ENCODE measurements at regions not wholly inside any gene's neighbourhood (a gene's known extent, or its start where the extent isn't known, plus 50 kb on each side); places are given as distances from the start of the nearest gene placed in this dataset.
"Not testable (repeated sequence)": the region's sequence is repeated elsewhere in the genome, so short reads cannot be mapped to it uniquely, and the experiment has no call there.

DNA sequence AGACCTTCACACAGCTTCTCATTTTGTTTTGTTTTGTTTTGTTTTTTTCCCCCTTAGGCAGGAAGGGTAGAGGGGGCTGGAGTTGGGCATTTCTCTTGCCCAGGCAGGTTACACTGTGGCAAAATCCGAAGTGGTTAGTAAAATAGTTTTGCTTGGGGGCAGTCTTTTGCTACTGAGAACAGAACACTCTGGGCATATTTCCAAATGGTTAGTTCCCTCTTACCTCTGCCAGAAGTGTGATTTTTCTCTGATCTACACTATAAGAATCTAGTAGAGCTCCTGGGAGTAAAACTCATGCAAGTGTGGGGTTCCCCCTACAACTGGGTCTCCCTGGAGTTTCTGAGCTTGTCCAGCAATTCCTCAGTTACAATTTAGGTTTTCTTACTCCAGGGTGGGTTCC lies 61.7 kb downstream of the NPS start:
- DNase-seq, result no peak

DNA sequence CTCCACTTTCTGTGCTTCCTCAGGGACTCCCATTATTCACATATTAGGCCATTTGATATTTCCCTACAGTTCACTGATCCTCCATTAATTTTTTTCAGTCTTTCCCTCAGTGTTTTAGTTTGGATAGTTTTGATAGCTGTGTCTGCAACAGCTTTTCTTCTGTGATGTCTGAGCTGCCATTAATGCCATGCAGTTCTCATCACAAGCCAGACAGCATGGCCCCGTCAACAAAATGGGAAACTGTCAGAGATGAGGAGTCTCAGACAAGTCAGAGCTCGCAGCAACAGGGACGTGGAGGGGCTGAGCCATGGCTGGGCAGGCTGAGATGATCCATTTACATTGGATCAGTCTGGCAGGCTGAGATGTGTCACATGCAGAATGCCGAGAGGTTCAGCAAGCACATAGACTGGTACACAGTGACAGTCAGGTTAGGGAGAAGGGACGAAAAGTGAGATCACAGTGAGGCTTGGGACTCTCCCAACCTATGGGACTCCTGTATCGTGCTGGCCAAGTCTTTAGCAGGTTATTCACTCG lies 65.4 kb downstream of the NPS start:
- DNase-seq, result no peak

DNA sequence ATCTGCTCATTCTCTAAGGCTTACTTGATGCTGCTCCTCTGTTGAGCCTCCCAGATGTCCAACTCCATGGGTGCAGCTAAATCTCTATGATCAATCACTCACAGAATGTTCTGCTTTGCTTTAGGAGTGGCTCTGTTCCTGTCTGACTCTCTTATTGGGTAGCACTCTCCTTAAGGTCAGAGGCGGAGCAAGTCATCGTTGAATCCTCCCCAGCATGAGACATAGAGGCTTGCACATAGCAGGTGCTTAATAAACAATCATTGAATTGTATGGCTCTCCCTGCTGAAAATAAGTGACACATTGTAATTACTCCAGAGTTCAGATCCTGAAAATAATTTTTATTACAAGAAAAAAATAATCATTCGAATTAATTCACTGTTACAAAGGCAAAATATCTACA lies 69.7 kb downstream of the NPS start:
- DNase-seq, result peak; percentile 11

DNA sequence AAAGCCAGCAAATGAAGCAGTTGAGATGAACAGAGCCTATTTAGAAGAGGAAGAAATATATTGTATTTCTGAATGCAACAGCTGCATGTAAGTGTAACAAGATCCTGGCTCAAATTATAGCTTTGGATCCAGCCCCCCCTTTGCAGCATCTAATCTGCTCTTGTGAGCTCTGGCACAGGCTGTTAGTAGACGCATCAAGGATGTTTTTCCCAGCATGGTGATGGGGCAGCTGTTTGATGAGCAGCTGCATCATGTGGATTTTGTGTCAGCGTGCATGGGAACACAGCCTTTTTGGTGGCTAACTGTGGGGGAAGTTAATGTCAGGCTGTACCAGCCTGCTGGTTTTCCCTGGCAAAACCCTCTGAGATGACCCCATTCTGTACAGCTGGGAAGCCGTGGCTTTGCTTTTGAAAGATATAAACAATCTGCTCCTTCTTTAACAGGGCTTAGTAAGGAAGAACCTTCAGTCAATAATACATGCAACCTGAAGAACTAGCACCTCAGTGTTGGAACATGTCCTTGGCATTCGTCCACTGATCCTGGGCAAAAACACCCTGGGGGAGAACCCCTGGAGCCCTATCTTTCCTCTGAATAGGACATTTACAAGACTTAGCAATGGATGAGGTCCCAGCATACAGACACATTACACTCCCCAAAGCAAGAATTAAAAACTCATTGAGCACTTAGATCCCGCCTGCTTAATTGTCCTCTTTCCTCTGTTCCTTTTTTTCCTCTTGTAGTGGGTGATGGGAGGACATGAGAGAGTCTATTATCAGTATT lies 70.6 kb downstream of the NPS start:
- DNase-seq, result peak; percentile 90

DNA sequence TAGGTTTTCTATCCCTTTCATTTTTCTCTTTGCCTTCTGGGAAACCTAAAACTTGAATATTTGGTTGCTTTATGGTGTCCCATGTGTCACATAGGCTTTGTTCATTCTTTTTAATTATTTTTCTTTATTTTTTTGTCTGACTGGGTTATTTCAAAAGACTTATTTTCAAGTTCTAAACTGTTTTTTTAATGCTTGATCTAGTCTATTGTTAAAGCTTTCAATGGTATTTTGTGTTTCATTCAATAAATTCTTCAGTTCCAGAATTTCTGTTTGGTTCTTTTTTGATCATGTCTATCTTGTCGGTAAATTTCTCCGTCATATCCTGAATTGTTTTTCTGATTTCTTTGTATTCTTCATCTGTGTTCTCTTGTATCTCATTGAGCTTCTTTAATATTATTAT lies 86.8 kb downstream of the NPS start:
- DNase-seq, result no peak

DNA sequence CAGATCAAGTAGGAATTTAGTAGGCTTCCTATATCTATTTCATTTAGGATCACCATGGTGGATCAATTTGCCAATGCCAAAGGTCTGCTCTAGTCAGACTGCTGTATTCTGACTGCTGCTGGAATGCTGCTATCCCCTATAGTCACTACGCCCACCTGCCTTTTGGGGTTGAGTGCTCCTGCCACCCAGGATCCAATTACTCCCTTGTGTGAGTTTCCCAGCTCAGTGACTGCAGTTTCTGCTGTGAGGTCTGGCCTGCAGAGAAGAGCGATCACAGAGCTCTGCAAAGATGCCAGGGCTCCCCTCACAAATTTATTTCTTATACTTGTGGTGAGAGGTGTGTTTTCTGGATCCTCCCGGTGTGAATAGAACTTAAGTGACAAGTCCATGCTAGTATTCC lies 88.1 kb upstream of the FOXI2 start:
- no peak for DNase-seq

DNA sequence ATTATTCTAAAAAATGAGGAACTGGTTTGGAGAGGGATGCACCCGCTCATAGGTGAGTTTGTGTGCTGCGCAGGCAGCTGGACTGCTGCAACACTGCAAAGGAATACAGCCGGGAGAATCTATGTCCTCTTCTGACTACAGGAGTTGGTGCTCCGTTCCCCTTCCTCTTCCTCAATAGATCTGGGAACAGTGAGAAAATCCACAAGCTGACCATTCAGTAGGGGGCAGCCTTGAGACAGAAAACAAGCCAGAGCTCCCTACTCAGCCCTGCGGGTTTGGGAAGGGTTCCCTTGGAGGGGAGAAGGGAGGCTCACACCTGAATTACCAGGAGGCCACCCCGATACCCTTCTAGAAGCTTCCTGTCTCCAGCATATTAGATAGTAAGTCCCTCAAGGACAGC lies 87.3 kb upstream of the FOXI2 start:
- DNase-seq, result peak; percentile 7

DNA sequence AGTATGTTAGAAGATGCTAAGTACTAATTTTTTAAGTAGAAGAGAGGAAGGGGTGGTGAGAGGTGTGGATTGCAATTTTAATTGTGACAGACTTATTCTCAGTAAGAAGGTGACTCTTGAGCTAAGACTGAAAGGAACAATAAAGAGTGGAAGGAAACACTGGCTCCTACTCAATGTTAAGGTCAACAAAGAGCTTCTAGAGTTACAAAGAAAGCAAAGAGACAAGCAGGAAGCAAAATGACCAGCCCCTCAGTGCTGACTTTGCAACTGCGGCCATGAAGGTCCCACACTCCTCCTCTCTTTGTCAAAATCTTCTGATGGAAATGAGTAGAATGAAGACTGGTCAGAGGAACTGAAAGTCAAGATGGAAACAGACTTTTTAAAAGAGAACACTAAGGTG lies 79.9 kb upstream of the FOXI2 start:
- DNase-seq, result no peak

DNA sequence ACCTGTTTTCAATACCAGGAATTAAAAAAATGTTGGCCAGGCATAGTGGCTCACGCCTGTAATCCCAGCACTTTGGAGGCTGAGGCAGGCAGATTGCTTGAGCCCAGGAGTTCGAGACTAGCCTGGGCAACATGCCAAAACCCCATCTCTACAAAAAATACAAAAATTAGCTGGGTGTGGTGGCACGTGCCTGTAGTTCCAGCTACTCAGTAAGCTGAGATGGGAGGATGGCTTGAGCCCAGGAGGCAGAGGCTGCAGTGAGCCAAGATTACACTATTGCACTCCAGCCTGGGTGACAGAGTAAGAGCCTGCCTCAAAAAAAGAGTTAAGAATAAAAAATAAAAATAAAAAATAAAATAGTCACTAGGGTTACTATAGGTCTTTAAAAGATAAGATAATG lies 60.6 kb upstream of the FOXI2 start:
- DNase-seq, result not testable (repeated sequence)

DNA sequence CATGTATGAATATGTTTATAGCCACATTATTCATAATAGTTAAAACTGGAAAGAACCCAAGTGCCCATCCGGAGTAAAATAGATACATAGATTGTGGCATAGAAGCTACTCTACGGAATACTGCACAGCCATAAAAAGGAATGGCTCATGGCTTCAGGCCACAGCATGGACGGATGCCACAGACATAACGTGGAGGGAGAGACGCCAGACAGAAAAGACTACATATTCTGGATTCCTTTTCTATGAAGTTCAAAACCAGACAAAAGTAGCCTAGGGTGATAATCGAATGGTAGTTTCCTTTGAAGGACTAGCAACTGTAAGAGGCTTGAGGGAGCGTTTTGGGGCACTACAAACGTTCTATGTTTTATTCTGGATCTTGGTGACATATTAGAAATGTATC lies 58.9 kb upstream of the FOXI2 start:
- DNase-seq, result no peak

DNA sequence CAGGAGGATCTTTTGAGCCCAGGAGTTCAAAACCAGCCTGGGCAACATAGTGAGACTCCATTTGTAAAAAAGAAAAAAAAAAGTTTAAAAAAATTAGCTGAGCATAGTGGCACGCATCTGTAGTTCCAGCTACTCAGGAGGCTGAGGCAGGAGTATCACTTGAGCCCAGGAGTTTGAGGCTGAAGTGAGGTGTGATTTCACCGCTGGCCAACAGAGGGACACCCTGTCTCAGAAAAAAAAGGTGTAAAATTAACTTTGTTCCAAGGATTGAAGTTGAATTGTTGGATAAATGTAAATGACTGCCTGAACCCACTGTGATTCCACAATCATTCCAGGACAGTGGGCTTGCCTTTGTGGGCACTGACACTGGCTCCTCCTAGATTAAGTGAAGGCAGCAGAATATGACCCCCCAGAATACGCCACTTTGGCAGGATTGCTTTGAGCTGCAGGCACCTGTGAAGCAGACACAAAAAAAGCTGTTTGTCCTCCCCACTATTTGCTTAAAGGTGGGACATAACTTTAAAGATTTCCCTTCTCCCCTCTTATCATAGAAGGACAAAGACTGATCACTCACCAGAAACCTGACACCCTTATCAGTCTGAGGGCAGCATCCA lies 57.2 kb upstream of the FOXI2 start:
- no peak for DNase-seq
